ENCODE measurements at regions not wholly inside any gene's neighbourhood (a gene's known extent, or its start where the extent isn't known, plus 50 kb on each side); places are given as distances from the start of the nearest gene placed in this dataset.
"Not testable (repeated sequence)": the region's sequence is repeated elsewhere in the genome, so short reads cannot be mapped to it uniquely, and the experiment has no call there.

GRCh38 chr20:5696011-5696559 lies 54.1 kb upstream of the SHLD1 start:
- no peak for DNase-seq (ENCODE audit: low read depth in 2 of 2)

GRCh38 chr20:5691918-5692618 lies 58.1 kb upstream of the SHLD1 start:
- DNase-seq (ENCODE audit: low read depth in 2 of 2): no peak

- no peak for DNase-seq (ENCODE audit: low read depth in 2 of 2)
These were observed 60.7 kb upstream of the SHLD1 start for GRCh38 chr20:5689463-5689862.

DNA sequence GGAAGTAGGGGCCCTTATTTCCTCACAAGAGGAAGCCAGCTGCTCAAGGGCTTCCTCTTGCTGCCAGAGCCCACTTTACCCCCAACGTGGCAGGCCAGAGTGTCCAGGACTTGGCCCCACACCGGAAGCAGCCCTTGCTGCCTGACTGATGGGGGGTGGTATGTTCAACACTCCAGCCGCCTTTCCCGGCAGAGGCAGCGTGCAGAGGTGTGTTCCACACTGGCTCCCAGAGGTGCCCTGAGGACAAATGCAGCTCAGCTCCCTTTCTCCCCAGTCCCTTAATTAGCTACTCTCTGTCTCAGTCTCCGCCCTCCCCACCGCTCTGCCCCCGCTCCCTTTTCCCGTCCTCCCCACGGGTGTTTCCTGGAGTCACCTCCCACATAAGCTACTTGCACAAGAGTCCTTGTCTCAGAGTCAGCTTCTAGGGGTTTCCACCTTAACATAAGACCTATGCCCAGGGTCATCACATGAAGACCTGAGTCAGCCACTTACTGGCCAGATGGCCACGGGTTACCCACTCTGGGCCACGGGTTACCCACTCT lies 61.7 kb upstream of the SHLD1 start:
- no peak for DNase-seq (ENCODE audit: low read depth in 2 of 2)

GRCh38 chr20:5687884-5688283 lies 62.3 kb upstream of the SHLD1 start:
- no peak for DNase-seq (ENCODE audit: low read depth in 2 of 2)

- no peak for DNase-seq (ENCODE audit: low read depth in 2 of 2)
These were observed 63.7 kb upstream of the SHLD1 start for GRCh38 chr20:5686384-5687105.

- not testable (repeated sequence) for DNase-seq (ENCODE audit: low read depth in 2 of 2)
These were observed 67.6 kb upstream of the SHLD1 start for GRCh38 chr20:5682556-5682955.

GRCh38 chr20:5680192-5680591 lies 69.4 kb upstream of the GPCPD1 start:
- DNase-seq (ENCODE audit: low read depth in 2 of 2): no peak

DNA sequence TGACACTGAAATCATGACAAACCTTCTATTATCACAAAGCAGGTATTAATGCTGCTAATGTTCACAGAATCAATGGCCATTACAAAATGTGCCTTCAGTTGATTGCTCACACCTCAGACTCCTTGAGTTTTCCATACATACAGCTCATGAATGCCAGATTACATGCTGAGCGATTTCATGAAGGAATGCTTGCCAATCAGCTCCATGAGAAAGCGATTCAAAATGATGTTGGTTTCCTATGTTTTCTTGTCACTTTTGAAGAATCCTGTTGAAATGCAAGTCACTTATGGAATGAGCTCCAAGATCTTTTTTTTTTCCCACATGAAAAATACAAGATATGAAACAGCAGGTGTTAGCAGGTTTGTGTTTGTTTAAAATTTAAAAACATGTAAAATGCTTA lies 68.0 kb upstream of the GPCPD1 start:
- no peak for DNase-seq (ENCODE audit: low read depth in 2 of 2)

DNA sequence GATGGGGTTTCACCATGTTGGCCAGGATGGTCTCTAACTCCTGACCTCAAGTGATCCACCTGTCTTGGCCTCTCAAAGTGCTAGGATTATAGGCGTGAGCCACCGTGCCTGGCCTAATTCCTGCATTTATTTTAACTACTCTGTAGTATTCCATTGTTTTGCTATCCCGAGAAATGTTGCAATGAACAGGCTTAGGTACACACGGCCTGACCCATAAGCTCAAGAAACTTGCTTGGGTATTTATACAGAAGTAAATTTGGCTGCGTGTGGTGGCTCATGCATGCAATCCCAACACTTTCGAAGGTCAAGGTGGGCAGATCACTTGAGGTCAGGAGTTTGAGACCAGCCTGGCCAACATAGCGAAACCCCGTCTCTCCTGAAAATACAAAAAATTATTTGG lies 67.1 kb upstream of the GPCPD1 start:
- DNase-seq (ENCODE audit: low read depth in 2 of 2): not testable (repeated sequence)

- no peak for DNase-seq (ENCODE audit: low read depth in 2 of 2)
These were observed 66.6 kb upstream of the GPCPD1 start for GRCh38 chr20:5677389-5677788.

DNA sequence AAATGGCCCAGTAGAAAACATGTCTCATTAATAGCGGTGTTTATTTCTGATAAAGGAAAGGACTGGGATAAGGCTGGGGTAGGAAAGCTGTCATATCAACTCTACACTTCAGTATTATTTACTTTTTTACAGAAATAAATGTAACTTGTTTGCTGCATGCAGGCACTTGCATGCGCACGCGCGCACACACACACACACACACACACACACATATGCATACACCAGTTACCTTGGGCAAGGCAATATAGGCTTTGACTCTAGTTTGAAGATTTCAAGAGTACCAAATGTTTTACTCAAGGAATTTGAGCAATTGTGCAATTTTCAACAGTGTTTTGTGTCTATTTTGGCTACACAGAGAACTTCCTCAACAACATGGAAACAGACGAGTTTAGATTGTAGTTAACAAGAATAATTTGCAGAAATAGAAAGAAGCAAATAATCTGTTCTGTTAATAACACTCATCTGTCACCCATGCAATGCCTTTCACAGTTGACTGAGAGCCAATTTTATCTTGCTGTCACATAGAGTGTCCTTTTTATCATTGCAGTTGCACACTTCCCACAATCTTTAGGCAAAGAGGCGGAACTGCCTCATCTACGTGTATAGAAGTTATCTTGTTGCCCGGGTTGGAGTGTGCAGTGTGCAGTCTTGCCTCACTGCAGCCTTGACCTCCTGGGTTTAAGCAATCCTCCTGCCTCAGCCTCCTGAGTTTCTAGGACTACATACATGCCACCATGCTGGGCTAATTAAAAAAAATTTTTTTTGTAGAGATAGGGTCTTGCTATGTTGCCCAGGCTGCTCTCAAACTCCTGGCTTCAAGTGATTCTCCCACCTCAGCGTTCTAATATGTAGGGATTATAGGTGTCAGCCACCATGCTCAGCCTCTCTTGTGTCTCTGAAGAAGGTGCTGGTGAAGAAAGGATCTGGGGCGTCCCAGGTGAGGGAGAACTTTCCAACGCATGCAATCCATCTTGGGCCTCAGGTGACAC lies 64.6 kb upstream of the GPCPD1 start:
- DNase-seq (ENCODE audit: low read depth in 2 of 2): no peak

GRCh38 chr20:5674176-5674660 lies 63.4 kb upstream of the GPCPD1 start:
- peak in 1 of 2 donors; percentile 4 for DNase-seq (ENCODE audit: low read depth in 2 of 2)

DNA sequence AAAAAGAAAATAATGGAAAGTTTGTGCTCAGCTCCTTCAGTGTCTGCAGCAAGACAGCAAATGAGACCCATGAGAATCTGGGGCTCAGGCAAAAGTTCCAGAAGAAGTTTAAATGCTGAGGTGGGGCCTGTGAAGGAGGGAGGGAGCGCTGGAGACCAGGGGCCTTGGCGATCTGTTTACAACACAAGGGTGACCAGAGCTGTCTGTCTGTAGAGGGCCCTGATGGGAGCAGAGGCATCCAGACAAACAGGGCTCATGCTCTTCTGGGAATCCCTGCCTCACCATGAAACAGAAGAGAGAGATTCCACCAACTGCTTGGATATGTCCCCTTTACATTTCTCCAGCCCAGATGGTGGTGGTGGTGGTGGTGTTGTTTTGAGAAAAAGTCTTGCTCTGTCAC lies 60.1 kb upstream of the GPCPD1 start:
- DNase-seq (ENCODE audit: low read depth in 2 of 2): no peak

GRCh38 chr20:5670036-5670536 lies 59.3 kb upstream of the GPCPD1 start:
- no peak for DNase-seq (ENCODE audit: low read depth in 2 of 2)

DNA sequence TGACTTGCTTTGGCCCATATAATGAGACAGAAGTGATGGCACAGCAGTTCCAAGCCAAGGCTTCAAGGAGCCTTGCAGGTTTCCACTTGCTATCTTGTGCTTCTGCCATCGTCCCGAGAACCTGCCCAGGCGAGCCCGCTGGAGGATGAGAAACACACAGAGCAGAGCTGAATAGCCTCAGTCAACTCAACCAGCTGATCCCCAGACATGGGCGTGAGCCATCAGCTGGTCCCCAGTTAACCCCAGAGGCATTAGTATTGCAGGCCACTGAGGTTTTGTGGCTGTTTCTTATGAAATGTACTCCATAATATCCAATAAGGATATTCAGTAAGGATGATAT lies 57.7 kb upstream of the GPCPD1 start:
- no peak for DNase-seq (ENCODE audit: low read depth in 2 of 2)

DNA sequence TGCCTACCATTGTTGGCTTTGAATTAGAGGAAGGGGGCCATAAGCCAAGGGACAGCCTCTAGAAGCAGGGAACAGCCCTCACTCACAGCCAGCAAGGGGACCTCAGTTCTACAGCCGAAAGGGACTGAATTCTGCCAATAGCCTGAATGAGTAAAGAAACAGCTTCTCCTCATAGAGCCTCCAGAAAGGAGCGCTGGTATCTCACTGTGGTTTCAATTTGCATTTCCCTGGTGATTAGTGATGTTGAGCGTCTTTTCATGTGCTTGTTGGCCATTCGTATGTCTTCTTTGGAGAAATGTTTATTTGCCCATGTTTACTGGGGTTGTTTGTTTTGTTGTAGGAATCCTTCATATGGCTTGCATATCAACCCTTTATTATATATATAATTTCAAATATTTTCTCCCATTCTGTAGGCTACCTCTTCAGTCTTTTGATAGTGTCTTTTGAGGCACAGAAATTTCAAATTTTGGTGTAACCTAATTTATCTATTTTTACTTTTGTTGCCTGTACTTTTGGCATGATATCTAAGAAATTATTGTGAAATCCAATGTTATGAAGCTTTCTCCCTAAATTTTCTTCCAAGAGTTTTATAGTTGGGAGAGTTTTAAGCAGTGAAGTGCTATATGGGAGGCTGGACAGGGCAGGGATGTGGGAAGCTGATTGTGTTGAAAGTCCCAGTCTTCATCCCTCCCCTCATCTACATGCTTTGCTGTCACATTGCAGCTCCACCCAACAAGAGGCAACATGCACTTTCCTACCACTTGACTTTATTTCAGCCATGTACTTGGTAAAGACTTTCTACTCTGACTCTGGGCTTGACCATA lies 57.1 kb upstream of the GPCPD1 start:
- no peak for DNase-seq (ENCODE audit: low read depth in 2 of 2)

DNA sequence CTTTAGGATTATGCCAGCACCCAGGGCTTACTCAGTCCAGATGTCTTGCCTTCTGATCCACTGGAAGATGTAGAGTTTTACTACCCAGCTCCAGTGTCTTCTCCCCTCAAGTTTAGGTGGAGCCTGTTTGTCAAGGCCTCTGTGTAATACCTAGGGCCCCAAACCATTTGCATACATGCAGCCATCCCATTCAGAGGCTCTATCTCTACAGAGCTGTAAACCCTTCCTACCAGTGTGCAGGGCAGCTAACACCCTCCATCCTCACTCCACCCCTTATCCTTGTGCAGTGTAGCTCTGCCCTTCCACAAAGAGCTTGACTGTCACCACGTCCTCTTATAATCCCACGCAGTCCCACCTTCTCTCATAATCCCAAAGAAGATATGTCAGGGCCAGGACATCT lies 54.6 kb upstream of the GPCPD1 start:
- no peak for DNase-seq (ENCODE audit: low read depth in 2 of 2)

DNA sequence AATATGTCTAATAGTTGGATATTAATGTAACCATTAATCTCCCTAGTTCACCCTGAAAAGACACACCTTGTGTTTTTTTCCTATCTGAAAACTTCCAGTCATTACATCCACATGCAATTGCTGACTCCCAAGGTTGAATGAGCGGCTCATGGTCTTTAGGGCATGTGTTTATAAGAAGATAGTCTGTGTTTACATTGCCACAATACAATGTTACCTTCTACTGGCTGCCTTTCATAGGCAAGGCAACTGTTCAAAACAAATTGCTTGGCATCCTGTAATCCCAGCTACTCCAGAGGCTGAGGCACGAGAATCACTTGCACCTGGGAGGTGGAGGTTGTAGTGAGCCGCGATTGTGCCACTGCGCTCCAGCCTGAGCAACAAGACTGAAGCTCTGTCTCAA lies 52.6 kb upstream of the GPCPD1 start:
- DNase-seq (ENCODE audit: low read depth in 2 of 2): no peak

GRCh38 chr20:5662769-5663168 lies 52.0 kb upstream of the GPCPD1 start:
- DNase-seq (ENCODE audit: low read depth in 2 of 2): no peak

DNA sequence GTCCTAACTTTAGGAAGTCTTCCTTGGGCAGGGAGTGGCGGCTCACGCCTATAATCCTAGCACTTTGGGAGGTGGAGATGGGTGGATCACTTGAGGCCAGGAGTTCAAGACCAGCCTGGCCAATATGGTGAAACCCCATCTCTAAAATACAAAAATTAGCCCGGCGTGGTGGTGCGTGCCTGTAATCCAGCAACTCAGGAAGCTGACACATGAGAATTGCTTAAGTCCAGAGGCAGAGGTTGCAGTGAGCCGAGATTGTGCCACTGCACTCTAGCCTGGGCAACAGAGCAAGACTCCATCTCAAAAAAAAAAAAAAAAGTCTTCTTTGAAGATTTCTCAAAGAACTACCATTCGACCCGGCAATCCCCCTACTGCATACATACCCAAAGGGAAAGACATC lies 50.0 kb upstream of the GPCPD1 start:
- not testable (repeated sequence) for DNase-seq (ENCODE audit: low read depth in 2 of 2)
